K562 (cell line): ENCODE measurements at regions not wholly inside any gene's neighbourhood (a gene's known extent, or its start where the extent isn't known, plus 50 kb on each side); places are given as distances from the start of the nearest gene placed in this dataset.

Source experiments
- AFF1 ChIP-seq, 2 experiments: fragments of 450-650 bp; IDR thresholded peaks; 2 replicates each; pipeline ENCODE4 v1.6.1; 2018; ENCODE audit warnings: mild to moderate bottlenecking in 2 of 2, low read depth in 1 of 2; ENCODE audit not compliant: partially characterized antibody in 2 of 2
- BCOR ChIP-seq: fragments of 450-650 bp; IDR thresholded peaks from 2 replicates; pipeline ENCODE4 v1.6.1; 2016
- CEBPB ChIP-seq: fragments of 450-650 bp; IDR thresholded peaks from 2 replicates; pipeline ENCODE4 v1.6.1; 2016; ENCODE audit warnings: missing genetic modification characterization, missing compliant biosample characterization
- DMBX1 ChIP-seq: fragments of 250-450 bp; sonication (Bioruptor Pico); IDR thresholded peaks from 2 replicates; pipeline ENCODE4 v1.8.0; 2022; ENCODE audit warnings: inconsistent platforms, mild to moderate bottlenecking, moderate library complexity, borderline replicate concordance
- ELK1 ChIP-seq: sonication (generic); formaldehyde crosslinking; IDR thresholded peaks from 2 replicates; pipeline ENCODE4 v1.8.1; 2022; ENCODE audit warnings: missing genetic modification reagents
- NFIX ChIP-seq: fragments of 250-450 bp; sonication (Bioruptor Pico); IDR thresholded peaks from 2 replicates; pipeline ENCODE4 v1.4.0; 2020; ENCODE audit warnings: low read depth, mild to moderate bottlenecking, moderate library complexity
- SP1 ChIP-seq: sonication (generic); formaldehyde crosslinking; IDR thresholded peaks from 2 replicates; pipeline ENCODE4 v1.8.1; 2022; ENCODE audit warnings: mild to moderate bottlenecking, missing genetic modification reagents

GRCh38 chr5:167014401-167015056 lies 1276.9 kb upstream of the WWC1 start:
- TF ChIP-seq BCOR = no peak
- TF ChIP-seq NFIX (CRISPR knock-in tag) = no peak
- no peak for TF ChIP-seq CEBPB
- TF ChIP-seq AFF1 (IDR thresholded peaks at IDR 0.05; ENCODE audit: low read depth in 1 of 2, partially characterized antibody in 2 of 2) = no peak
- TF ChIP-seq ELK1 (CRISPR knock-in tag) = no peak
- TF ChIP-seq SP1 (CRISPR knock-in tag) = no peak
- no peak for TF ChIP-seq DMBX1 (CRISPR knock-in tag)
